Trophoblast cell (in vitro differentiated cells and primary cell): ENCODE measurements at regions not wholly inside any gene's neighbourhood (a gene's known extent, or its start where the extent isn't known, plus 50 kb on each side); places are given as distances from the start of the nearest gene placed in this dataset.

Experiments
- DNase-seq, 2 donors: peaks; one replicate each; pipeline ENCODE4 v3.0.0-alpha.2; 2016
- H2AFZ ChIP-seq: 2 replicates; pipeline ENCODE4 v1.6.1; 2013; ENCODE audit warnings: low read length, moderate library complexity, mild to moderate bottlenecking; ENCODE audit not compliant: insufficient read depth, poor library complexity
- H2AK5ac ChIP-seq: 2 replicates; pipeline ENCODE4 v1.6.1; 2013; ENCODE audit warnings: mild to moderate bottlenecking, low read length
- H2BK120ac ChIP-seq: 2 replicates; pipeline ENCODE4 v1.6.1; 2013; ENCODE audit warnings: low read length, mild to moderate bottlenecking, moderate library complexity; ENCODE audit not compliant: insufficient read depth, poor library complexity
- H2BK12ac ChIP-seq: 2 replicates; pipeline ENCODE4 v1.6.1; 2013; ENCODE audit warnings: mild to moderate bottlenecking, low read length, moderate library complexity
- H2BK5ac ChIP-seq: 2 replicates; pipeline ENCODE4 v1.6.1; 2013; ENCODE audit warnings: low read length, low read depth, moderate library complexity, mild to moderate bottlenecking; ENCODE audit not compliant: poor library complexity
- H3K14ac ChIP-seq: 2 replicates; pipeline ENCODE4 v1.6.1; 2013; ENCODE audit warnings: mild to moderate bottlenecking, low read length
- H3K18ac ChIP-seq: 2 replicates; pipeline ENCODE4 v1.6.1; 2013; ENCODE audit warnings: mild to moderate bottlenecking, low read length
- H3K23ac ChIP-seq: 2 replicates; pipeline ENCODE4 v1.6.1; 2013; ENCODE audit warnings: low read length
- H3K27ac ChIP-seq: 2 replicates; pipeline ENCODE4 v1.5.1; 2013; ENCODE audit warnings: low read depth, mild to moderate bottlenecking, inconsistent platforms, low read length, moderate library complexity
- H3K27me3 ChIP-seq: 2 replicates; pipeline ENCODE4 v1.6.1; 2013; ENCODE audit warnings: inconsistent platforms, mild to moderate bottlenecking, low read length, moderate library complexity; ENCODE audit not compliant: insufficient read depth
- H3K36me3 ChIP-seq, 2 experiments: 1 replicate in 1 of 2; 2 replicates in 1 of 2; pipeline ENCODE4 v1.6.1; 2013; ENCODE audit warnings: low read length in 2 of 2, mild to moderate bottlenecking in 2 of 2, moderate library complexity in 1 of 2; ENCODE audit not compliant: insufficient read depth in 2 of 2, control insufficient read depth in 1 of 2
- H3K4ac ChIP-seq: 2 replicates; pipeline ENCODE4 v1.6.1; 2013; ENCODE audit warnings: low read depth, mild to moderate bottlenecking, low read length, moderate library complexity
- H3K4me1 ChIP-seq, 2 experiments: 1 replicate in 1 of 2; 2 replicates in 1 of 2; pipeline ENCODE4 v1.6.1; 2013; ENCODE audit warnings: low read length in 2 of 2, mild to moderate bottlenecking in 2 of 2, moderate library complexity in 1 of 2; ENCODE audit not compliant: insufficient read depth in 2 of 2, control insufficient read depth in 1 of 2
- H3K4me2 ChIP-seq: 2 replicates; pipeline ENCODE4 v1.6.1; 2013; ENCODE audit warnings: inconsistent platforms, mild to moderate bottlenecking, low read length, moderate library complexity
- H3K4me3 ChIP-seq: 2 replicates; pipeline ENCODE4 v1.5.1; 2013; ENCODE audit warnings: mild to moderate bottlenecking, low read depth, low read length, inconsistent platforms
- H3K79me1 ChIP-seq: one replicate; pipeline ENCODE4 v1.6.1; 2013; ENCODE audit warnings: low read length
- H3K79me2 ChIP-seq: 2 replicates; pipeline ENCODE4 v1.6.1; 2013; ENCODE audit warnings: low read length, mild to moderate bottlenecking; ENCODE audit not compliant: control insufficient read depth, insufficient read depth, poor library complexity
- H3K9ac ChIP-seq: 2 replicates; pipeline ENCODE4 v1.6.1; 2013; ENCODE audit warnings: mild to moderate bottlenecking, low read length
- H3K9me3 ChIP-seq: 2 replicates; pipeline ENCODE4 v1.6.1; 2013; ENCODE audit warnings: low read depth, mild to moderate bottlenecking, control low read depth, inconsistent platforms, low read length; ENCODE audit not compliant: insufficient read depth
- H4K12ac ChIP-seq: 2 replicates; pipeline ENCODE4 v1.6.1; 2013; ENCODE audit warnings: low read depth, mild to moderate bottlenecking, low read length, moderate library complexity
- H4K8ac ChIP-seq: 2 replicates; pipeline ENCODE4 v1.6.1; 2013; ENCODE audit warnings: low read depth, mild to moderate bottlenecking, low read length, moderate library complexity
- H4K91ac ChIP-seq: one replicate; pipeline ENCODE4 v1.6.1; 2013; ENCODE audit warnings: low read depth, mild to moderate bottlenecking, low read length, moderate library complexity
- WGBS: extraction: QIAGEN DNeasy Blood & Tissue Kit; methylation state at CpG from one replicate; pipeline ENCODE4 v1.1.7; 2013; ENCODE audit warnings: missing lambda C conversion rate; ENCODE audit not compliant: insufficient read length, insufficient coverage; ENCODE audit errors: extremely low coverage; 5-methylcytosine and 5-hydroxymethylcytosine counted together

- H3K36me3 ChIP-seq: peaks cover 0 to 3% of the 10 kb centered on the region in 2 experiments
- no peak overlapping the region for H3K4ac ChIP-seq
- peak overlapping the region; percentile 32 for H2BK5ac ChIP-seq
- H4K8ac ChIP-seq: peak overlapping the region; percentile 43
- H2AFZ ChIP-seq: no peak overlapping the region
- no peak overlapping the region for H3K9ac ChIP-seq
- H3K9me3 ChIP-seq: no peaks in the 10 kb centered on the region
- H4K91ac ChIP-seq: peak overlapping the region; percentile 38
- DNase-seq: no peak
- peak overlapping the region; percentile 85 for H2BK12ac ChIP-seq
- peak overlapping the region; percentile 34 for H3K4me3 ChIP-seq
- H3K27ac ChIP-seq: peak overlapping the region; percentile 35
- no CpG with 5 or more reads among the region's 5 CpGs for WGBS
- no peaks in the 10 kb centered on the region for H3K79me2 ChIP-seq
- H3K18ac ChIP-seq: peak overlapping the region; percentile 28
- no peak overlapping the region for H3K23ac ChIP-seq
- no peak overlapping the region for H4K12ac ChIP-seq
- peaks cover 6 to 14% of the 10 kb centered on the region in 2 experiments for H3K4me1 ChIP-seq
- H3K4me2 ChIP-seq: no peak overlapping the region
- peak overlapping the region; percentile 5 for H2AK5ac ChIP-seq
- peak overlapping the region; percentile 19 for H3K14ac ChIP-seq
- no peaks in the 10 kb centered on the region for H3K27me3 ChIP-seq
- H2BK120ac ChIP-seq: peak overlapping the region; percentile 19
- peaks cover 8% of the 10 kb centered on the region for H3K79me1 ChIP-seq
Measured at GRCh38 chr9:2496169-2496568, 125.4 kb upstream of the VLDLR start.

GRCh38 chr9:2496934-2497333 is 124.7 kb upstream of the VLDLR start:
- Histone ChIP-seq H3K27me3 (no peaks in the 10 kb centered on the region), H3K79me2 (no peaks in the 10 kb centered on the region), H3K18ac (no peak overlapping the region), H3K36me3 (peaks cover 0 to 3% of the 10 kb centered on the region in 2 experiments), H3K4me1 (peaks cover 6 to 14% of the 10 kb centered on the region in 2 experiments), H2BK120ac (no peak overlapping the region), H3K9me3 (no peaks in the 10 kb centered on the region), H2AFZ (no peak overlapping the region), H4K8ac (no peak overlapping the region), H3K79me1 (peaks cover 8% of the 10 kb centered on the region), H3K4me2 (no peak overlapping the region), H3K23ac (no peak overlapping the region), H3K4ac (no peak overlapping the region), H2BK12ac (no peak overlapping the region), H3K27ac (no peak overlapping the region), H2BK5ac (no peak overlapping the region), H4K12ac (no peak overlapping the region), H2AK5ac (no peak overlapping the region), H3K14ac (no peak overlapping the region), H3K4me3 (no peak overlapping the region), H3K9ac (no peak overlapping the region), H4K91ac (no peak overlapping the region)
- no peak for DNase-seq

GRCh38 chr9:2497666-2498400 is 123.8 kb upstream of the VLDLR start:
- DNase-seq: no peak
- H3K27me3 ChIP-seq: no peaks in the 10 kb centered on the region
- peaks cover 6 to 14% of the 10 kb centered on the region in 2 experiments for H3K4me1 ChIP-seq

GRCh38 chr9:2502210-2502609 is 119.4 kb upstream of the VLDLR start:
- no peaks in the 10 kb centered on the region for H3K9me3 ChIP-seq
- H3K14ac ChIP-seq: no peak overlapping the region
- no peak overlapping the region for H3K4ac ChIP-seq
- H3K4me2 ChIP-seq: no peak overlapping the region
- no peaks in the 10 kb centered on the region for H3K79me1 ChIP-seq
- H4K12ac ChIP-seq: no peak overlapping the region
- DNase-seq: no peak
- no peaks in the 10 kb centered on the region for H3K4me1 ChIP-seq
- no peak overlapping the region for H2BK12ac ChIP-seq
- H3K9ac ChIP-seq: no peak overlapping the region
- no peaks in the 10 kb centered on the region for H3K79me2 ChIP-seq
- no CpG with 5 or more reads among the region's 3 CpGs for WGBS
- no peak overlapping the region for H2AK5ac ChIP-seq
- H2BK5ac ChIP-seq: no peak overlapping the region
- no peak overlapping the region for H4K8ac ChIP-seq
- no peak overlapping the region for H2BK120ac ChIP-seq
- H2AFZ ChIP-seq: no peak overlapping the region
- no peak overlapping the region for H3K23ac ChIP-seq
- no peaks in the 10 kb centered on the region for H3K36me3 ChIP-seq
- no peaks in the 10 kb centered on the region for H3K27me3 ChIP-seq
- H3K18ac ChIP-seq: no peak overlapping the region
- H3K27ac ChIP-seq: no peak overlapping the region
- no peak overlapping the region for H3K4me3 ChIP-seq
- no peak overlapping the region for H4K91ac ChIP-seq

More at GRCh38 chr9:2497666-2498400, 123.8 kb upstream of the VLDLR start:
- H3K36me3 ChIP-seq: peaks cover 0 to 3% of the 10 kb centered on the region in 2 experiments
- H3K4me3 ChIP-seq: no peak overlapping the region
- no peak overlapping the region for H4K8ac ChIP-seq
- no peak overlapping the region for H3K9ac ChIP-seq
- H3K23ac ChIP-seq: no peak overlapping the region
- no peak overlapping the region for H2BK5ac ChIP-seq
- H3K27ac ChIP-seq: no peak overlapping the region
- no peak overlapping the region for H2BK120ac ChIP-seq
- no peaks in the 10 kb centered on the region for H3K9me3 ChIP-seq
- H3K14ac ChIP-seq: no peak overlapping the region
- no peak overlapping the region for H2AFZ ChIP-seq
- H3K4ac ChIP-seq: no peak overlapping the region
- WGBS: no CpG with 5 or more reads among the region's 5 CpGs
- H3K79me1 ChIP-seq: peaks cover 8% of the 10 kb centered on the region
- H2AK5ac ChIP-seq: no peak overlapping the region
- H2BK12ac ChIP-seq: no peak overlapping the region
- H4K12ac ChIP-seq: no peak overlapping the region
- H4K91ac ChIP-seq: no peak overlapping the region
- no peak overlapping the region for H3K18ac ChIP-seq
- no peak overlapping the region for H3K4me2 ChIP-seq
- no peaks in the 10 kb centered on the region for H3K79me2 ChIP-seq
